GM19043 (cell line): ENCODE measurements at regions not wholly inside any gene's neighbourhood (a gene's known extent, or its start where the extent isn't known, plus 50 kb on each side); places are given as distances from the start of the nearest gene placed in this dataset.
"Not testable (repeated sequence)": the region's sequence is repeated elsewhere in the genome, so short reads cannot be mapped to it uniquely, and the experiment has no call there.

Experiments used
- ATAC-seq: cut with Tn5 transposase; IDR thresholded peaks from one replicate; pipeline ENCODE4 v1.9.1; 2021; ENCODE audit warnings: low read depth; ENCODE audit not compliant: unreplicated experiment

- ATAC-seq = no peak
Measured at GRCh38 chr17:14460516-14461226, 159.8 kb downstream of the HS3ST3B1 start.

- ATAC-seq = no peak
Measured at GRCh38 chr17:14459955-14460354, 159.1 kb downstream of the HS3ST3B1 start.

GRCh38 chr17:14458724-14459123, 157.8 kb downstream of the HS3ST3B1 start:
- ATAC-seq = no peak

GRCh38 chr17:14454746-14455145, 153.9 kb downstream of the HS3ST3B1 start:
- no peak for ATAC-seq

GRCh38 chr17:14452856-14453255, 152.0 kb downstream of the HS3ST3B1 start:
- ATAC-seq = no peak

GRCh38 chr17:14451729-14452191, 150.9 kb downstream of the HS3ST3B1 start:
- no peak for ATAC-seq

GRCh38 chr17:14448818-14449217, 147.9 kb downstream of the HS3ST3B1 start:
- ATAC-seq = no peak

GRCh38 chr17:14446825-14447224, 145.9 kb downstream of the HS3ST3B1 start:
- no peak for ATAC-seq

GRCh38 chr17:14444915-14445314, 144.0 kb downstream of the HS3ST3B1 start:
- ATAC-seq = no peak

- no peak for ATAC-seq
Measured at GRCh38 chr17:14442798-14443528, 142.1 kb downstream of the HS3ST3B1 start.

GRCh38 chr17:14437176-14437575, 136.3 kb downstream of the HS3ST3B1 start:
- ATAC-seq = no peak

- ATAC-seq = no peak
Measured at GRCh38 chr17:14436266-14436665, 135.4 kb downstream of the HS3ST3B1 start.

- no peak for ATAC-seq
Measured at GRCh38 chr17:14434506-14434905, 133.6 kb downstream of the HS3ST3B1 start.

GRCh38 chr17:14432079-14432478, 131.2 kb downstream of the HS3ST3B1 start:
- no peak for ATAC-seq

- ATAC-seq = no peak
Measured at GRCh38 chr17:14429084-14429483, 128.2 kb downstream of the HS3ST3B1 start.

- no peak for ATAC-seq
Measured at GRCh38 chr17:14428648-14429029, 127.8 kb downstream of the HS3ST3B1 start.

- no peak for ATAC-seq
Measured at GRCh38 chr17:14427900-14428647, 127.2 kb downstream of the HS3ST3B1 start.

- not testable (repeated sequence) for ATAC-seq
Measured at GRCh38 chr17:14423156-14423555, 122.3 kb downstream of the HS3ST3B1 start.

GRCh38 chr17:14417336-14417735, 116.5 kb downstream of the HS3ST3B1 start:
- no peak for ATAC-seq

GRCh38 chr17:14409292-14409691, 108.4 kb downstream of the HS3ST3B1 start:
- ATAC-seq = no peak

GRCh38 chr17:14407541-14407940, 106.7 kb downstream of the HS3ST3B1 start:
- ATAC-seq = no peak
